DMS 273 (cell line): ENCODE measurements at regions not wholly inside any gene's neighbourhood (a gene's known extent, or its start where the extent isn't known, plus 50 kb on each side); places are given as distances from the start of the nearest gene placed in this dataset.

ENCODE experiments used
- DNase-seq: peaks from one replicate; lab custom pipeline; 2025; ENCODE audit not compliant: unreplicated experiment; lab: John Stamatoyannopoulos, UW

GRCh38 chr2:225916692-225917091, 517.2 kb downstream of the NYAP2 start:
- no peak for DNase-seq

- DNase-seq, result no peak
Measured at GRCh38 chr2:225911019-225911418, 511.5 kb downstream of the NYAP2 start.

- no peak for DNase-seq
Measured at GRCh38 chr2:225895126-225895525, 495.6 kb downstream of the NYAP2 start.

GRCh38 chr2:225894236-225894980, 494.9 kb downstream of the NYAP2 start:
- peak; percentile 8 for DNase-seq

GRCh38 chr2:225893151-225893550, 493.6 kb downstream of the NYAP2 start:
- no peak for DNase-seq

- DNase-seq, result no peak
Measured at GRCh38 chr2:225891771-225892170, 492.3 kb downstream of the NYAP2 start.

- DNase-seq, result no peak
Measured at GRCh38 chr2:225891013-225891412, 491.5 kb downstream of the NYAP2 start.

- DNase-seq, result peak; percentile 64
Measured at GRCh38 chr2:225889452-225889851, 489.9 kb downstream of the NYAP2 start.

GRCh38 chr2:225867071-225867470, 467.6 kb downstream of the NYAP2 start:
- DNase-seq, result no peak

- no peak for DNase-seq
Measured at GRCh38 chr2:225865468-225865867, 466.0 kb downstream of the NYAP2 start.

GRCh38 chr2:225864394-225864793, 464.9 kb downstream of the NYAP2 start:
- no peak for DNase-seq

- DNase-seq, result no peak
Measured at GRCh38 chr2:225842939-225843338, 443.4 kb downstream of the NYAP2 start.

- DNase-seq, result peak; percentile 83
Measured at GRCh38 chr2:225841314-225841713, 441.8 kb downstream of the NYAP2 start.

GRCh38 chr2:225837328-225837727, 437.8 kb downstream of the NYAP2 start:
- DNase-seq, result no peak

- DNase-seq, result no peak
Measured at GRCh38 chr2:225824748-225825449, 425.4 kb downstream of the NYAP2 start.

GRCh38 chr2:225821351-225821750, 421.8 kb downstream of the NYAP2 start:
- DNase-seq, result no peak

- DNase-seq, result peak; percentile 12
Measured at GRCh38 chr2:225820826-225821225, 421.3 kb downstream of the NYAP2 start.

GRCh38 chr2:225814554-225814953, 415.0 kb downstream of the NYAP2 start:
- no peak for DNase-seq

- DNase-seq, result no peak
Measured at GRCh38 chr2:225806105-225806504, 406.6 kb downstream of the NYAP2 start.

- peak; percentile 62 for DNase-seq
Measured at GRCh38 chr2:225802076-225802475, 402.6 kb downstream of the NYAP2 start.

GRCh38 chr2:225797394-225797793, 397.9 kb downstream of the NYAP2 start:
- no peak for DNase-seq

GRCh38 chr2:225794652-225795400, 395.3 kb downstream of the NYAP2 start:
- no peak for DNase-seq
